Neural progenitor cell (in vitro differentiated cells): ENCODE measurements at regions not wholly inside any gene's neighbourhood (a gene's known extent, or its start where the extent isn't known, plus 50 kb on each side); places are given as distances from the start of the nearest gene placed in this dataset.

Source experiments
- CTCF ChIP-seq: fragments of 200-600 bp; sonication (generic); IDR thresholded peaks from 2 replicates; pipeline ENCODE4 v1.5.1; 2017; ENCODE audit warnings: antibody characterized with exemption, mild to moderate bottlenecking
- EZH2 ChIP-seq: fragments of 200-600 bp; sonication (generic); IDR thresholded peaks from 2 replicates; pipeline ENCODE4 v1.6.1; 2017; ENCODE audit warnings: antibody characterized with exemption, mild to moderate bottlenecking, moderate library complexity

DNA sequence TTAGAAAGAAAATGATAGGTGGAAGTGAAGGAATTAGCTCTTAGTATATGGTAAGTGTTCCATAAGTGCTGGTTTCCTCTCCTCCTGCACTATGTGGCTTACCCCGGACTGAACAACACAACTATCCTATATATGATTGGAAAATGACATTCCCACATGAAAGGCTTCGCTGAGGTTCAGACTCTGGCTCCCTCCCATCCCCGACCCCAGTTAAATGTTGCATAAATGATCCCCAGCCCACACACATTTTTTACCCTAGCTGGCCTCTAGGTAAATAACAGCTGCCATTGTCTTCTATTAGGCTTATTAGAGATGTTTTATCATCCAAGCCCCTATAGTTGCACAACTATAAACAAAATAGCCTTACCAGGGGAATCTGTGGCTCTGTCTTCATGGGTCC is 495.6 kb upstream of the CDH11 start:
- TF ChIP-seq CTCF = no peak
- TF ChIP-seq EZH2 = no peak
